ENCODE measurements at regions not wholly inside any gene's neighbourhood (a gene's known extent, or its start where the extent isn't known, plus 50 kb on each side); places are given as distances from the start of the nearest gene placed in this dataset.

DNA sequence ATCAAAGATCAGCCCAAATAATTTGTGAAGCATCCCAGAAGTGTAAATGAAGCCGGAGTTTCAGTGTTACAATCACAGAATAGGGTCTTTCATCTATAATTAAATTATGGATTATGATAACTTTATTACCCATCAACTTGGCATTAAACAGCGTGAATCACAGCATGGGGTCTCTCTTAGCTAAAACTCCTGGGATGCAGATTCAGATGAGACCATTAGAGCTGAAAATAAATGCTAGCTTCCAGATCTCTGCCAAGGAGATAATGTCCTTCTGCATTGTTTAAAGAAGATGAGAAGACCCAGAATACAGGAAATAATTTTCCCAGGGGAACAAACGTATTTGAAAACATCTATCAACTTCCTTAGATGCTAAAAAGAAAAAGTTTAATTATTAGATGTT is 546.0 kb upstream of the PCDH9 start:
- DNase-seq: no peak
- Histone ChIP-seq H3K27ac (no peak overlapping the region), H3K36me3 (no peaks in the 10 kb centered on the region), H3K9me3 (no peaks in the 10 kb centered on the region), H3K27me3 (no peaks in the 10 kb centered on the region), H3K4me1 (no peaks in the 10 kb centered on the region), H3K4me3 (no peak overlapping the region)
- no peak for TF ChIP-seq POLR2A (IDR thresholded peaks at IDR 0.05)
- no peak for TF ChIP-seq POLR2AphosphoS5 (IDR thresholded peaks at IDR 0.05)
- TF ChIP-seq CTCF (IDR thresholded peaks at IDR 0.05): no peak
- no peak for TF ChIP-seq EP300 (IDR thresholded peaks at IDR 0.05)
- 70 to 75% methylated on average over 3 of the region's 3 CpGs for WGBS, 2 donors
- intact Hi-C loops (cut with DNase I): no loop called here

- intact Hi-C loops (cut with DNase I): no loop called here
- Histone ChIP-seq H3K27ac (no peak overlapping the region), H3K4me3 (no peak overlapping the region), H3K9me3 (no peaks in the 10 kb centered on the region), H3K36me3 (no peaks in the 10 kb centered on the region), H3K4me1 (no peaks in the 10 kb centered on the region), H3K27me3 (no peaks in the 10 kb centered on the region)
- DNase-seq: no peak
- TF ChIP-seq EP300 (IDR thresholded peaks at IDR 0.05): no peak
Observed at GRCh38 chr13:67775359-67775758, 545.2 kb upstream of the PCDH9 start.

DNA sequence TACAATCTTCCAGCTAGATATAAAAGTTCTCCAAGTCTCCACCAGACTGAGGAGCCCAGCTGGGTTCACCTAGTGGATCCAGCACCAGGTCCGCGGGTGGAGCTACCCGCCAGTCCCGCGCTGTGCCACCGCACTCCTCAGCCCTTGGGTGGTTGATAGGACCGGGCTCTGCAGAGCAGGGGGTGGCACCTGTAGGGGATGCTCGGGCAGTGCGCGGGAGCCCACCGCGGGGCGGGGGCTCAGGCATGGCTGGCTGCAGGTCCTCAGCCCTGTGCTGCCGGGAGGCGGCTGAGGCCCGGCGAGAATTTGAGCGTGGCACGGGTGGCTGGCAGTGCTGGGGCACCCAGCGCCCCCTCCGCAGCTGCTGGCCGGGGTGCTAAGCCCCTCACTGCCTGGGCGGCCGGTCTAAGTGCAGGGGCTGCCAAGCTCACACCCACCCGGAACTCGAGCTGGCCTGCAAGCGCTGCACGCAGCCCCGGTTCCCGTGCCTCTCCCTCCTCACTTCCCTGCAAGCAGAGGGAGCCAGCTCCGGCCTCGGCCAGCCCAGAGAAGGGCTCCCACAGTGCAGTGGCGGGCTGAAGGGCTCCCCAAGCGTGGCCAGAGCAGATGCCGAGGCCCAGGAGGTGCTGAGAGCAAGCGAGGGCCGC is 542.8 kb upstream of the PCDH9 start:
- TF ChIP-seq POLR2A (IDR thresholded peaks at IDR 0.05) (no peak), CTCF (IDR thresholded peaks at IDR 0.05) (no peak), POLR2AphosphoS5 (IDR thresholded peaks at IDR 0.05) (no peak), EP300 (IDR thresholded peaks at IDR 0.05) (no peak)
- Histone ChIP-seq H3K36me3 (no peaks in the 10 kb centered on the region), H3K27me3 (no peaks in the 10 kb centered on the region), H3K4me1 (no peaks in the 10 kb centered on the region), H3K4me3 (no peak overlapping the region), H3K9me3 (no peaks in the 10 kb centered on the region), H3K27ac (no peak overlapping the region)
- intact Hi-C loops (cut with DNase I): no loop called here
- DNase-seq: no peak
- 94 to 95% methylated on average over 37 of the region's 37 CpGs for WGBS, 2 donors

GRCh38 chr13:67771106-67771505 is 541.0 kb upstream of the PCDH9 start:
- no peak for TF ChIP-seq POLR2A (IDR thresholded peaks at IDR 0.05)
- TF ChIP-seq POLR2AphosphoS5 (IDR thresholded peaks at IDR 0.05): no peak
- TF ChIP-seq EP300 (IDR thresholded peaks at IDR 0.05): no peak
- TF ChIP-seq CTCF (IDR thresholded peaks at IDR 0.05): no peak
- no peaks in the 10 kb centered on the region for H3K9me3 ChIP-seq
- no peaks in the 10 kb centered on the region for H3K36me3 ChIP-seq
- H3K4me1 ChIP-seq: no peaks in the 10 kb centered on the region
- H3K4me3 ChIP-seq: no peak overlapping the region
- H3K27me3 ChIP-seq: no peaks in the 10 kb centered on the region
- H3K27ac ChIP-seq: no peak overlapping the region
- no peak for DNase-seq
- intact Hi-C loops (cut with DNase I): no loop called here

DNA sequence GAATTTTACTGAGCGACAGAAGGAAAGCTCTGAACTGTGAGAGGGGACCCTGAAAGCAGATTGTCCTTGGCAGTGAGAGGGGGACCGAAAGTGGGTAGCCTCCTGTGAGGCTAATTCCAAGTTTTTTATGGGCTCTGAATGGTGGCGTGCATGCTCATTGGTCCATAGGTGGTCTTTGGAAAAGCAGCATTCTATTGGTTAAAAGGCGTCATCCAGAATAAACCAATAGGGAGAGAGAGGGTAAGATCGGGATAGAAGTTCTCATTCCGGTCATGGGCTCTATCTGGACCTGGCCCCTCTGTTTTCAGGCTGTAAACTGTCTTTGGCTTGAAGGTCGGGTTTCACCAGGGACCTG is 539.8 kb upstream of the PCDH9 start:
- no peak for TF ChIP-seq POLR2AphosphoS5 (IDR thresholded peaks at IDR 0.05)
- TF ChIP-seq EP300 (IDR thresholded peaks at IDR 0.05): no peak
- no peak for TF ChIP-seq CTCF (IDR thresholded peaks at IDR 0.05)
- no peak for TF ChIP-seq POLR2A (IDR thresholded peaks at IDR 0.05)
- no peak for DNase-seq
- intact Hi-C loops (cut with DNase I): no loop called here
- WGBS, 2 donors: 89 to 92% methylated on average over 7 of the region's 7 CpGs
- no peak overlapping the region for H3K27ac ChIP-seq
- H3K9me3 ChIP-seq: no peaks in the 10 kb centered on the region
- H3K4me3 ChIP-seq: no peak overlapping the region
- no peaks in the 10 kb centered on the region for H3K36me3 ChIP-seq
- no peaks in the 10 kb centered on the region for H3K27me3 ChIP-seq
- no peaks in the 10 kb centered on the region for H3K4me1 ChIP-seq

Measured in sigmoid colon (tissue), 6 donors.